ENCODE measurements at regions not wholly inside any gene's neighbourhood (a gene's known extent, or its start where the extent isn't known, plus 50 kb on each side); places are given as distances from the start of the nearest gene placed in this dataset.

DNA sequence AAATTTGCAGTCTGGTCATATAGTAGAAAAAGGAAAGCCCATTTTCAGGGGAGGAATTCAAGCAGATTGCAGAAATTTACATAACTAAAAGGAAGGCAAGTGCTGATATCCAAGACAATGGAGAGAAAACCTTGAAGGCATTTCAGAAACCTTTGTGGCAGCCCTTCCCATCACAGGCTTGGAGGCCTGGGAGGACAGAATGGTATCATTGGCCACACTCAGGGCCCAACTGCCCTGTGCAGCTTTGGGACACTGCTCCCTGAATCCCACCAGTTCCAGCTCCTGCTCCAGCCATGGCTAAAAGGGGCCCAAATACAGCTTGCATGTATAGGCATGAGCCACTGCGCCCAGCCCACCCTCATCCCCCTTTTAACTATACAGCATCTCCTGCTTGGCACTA lies 81.1 kb upstream of the NYAP2 start:
- TF ChIP-seq, protein P1, sequence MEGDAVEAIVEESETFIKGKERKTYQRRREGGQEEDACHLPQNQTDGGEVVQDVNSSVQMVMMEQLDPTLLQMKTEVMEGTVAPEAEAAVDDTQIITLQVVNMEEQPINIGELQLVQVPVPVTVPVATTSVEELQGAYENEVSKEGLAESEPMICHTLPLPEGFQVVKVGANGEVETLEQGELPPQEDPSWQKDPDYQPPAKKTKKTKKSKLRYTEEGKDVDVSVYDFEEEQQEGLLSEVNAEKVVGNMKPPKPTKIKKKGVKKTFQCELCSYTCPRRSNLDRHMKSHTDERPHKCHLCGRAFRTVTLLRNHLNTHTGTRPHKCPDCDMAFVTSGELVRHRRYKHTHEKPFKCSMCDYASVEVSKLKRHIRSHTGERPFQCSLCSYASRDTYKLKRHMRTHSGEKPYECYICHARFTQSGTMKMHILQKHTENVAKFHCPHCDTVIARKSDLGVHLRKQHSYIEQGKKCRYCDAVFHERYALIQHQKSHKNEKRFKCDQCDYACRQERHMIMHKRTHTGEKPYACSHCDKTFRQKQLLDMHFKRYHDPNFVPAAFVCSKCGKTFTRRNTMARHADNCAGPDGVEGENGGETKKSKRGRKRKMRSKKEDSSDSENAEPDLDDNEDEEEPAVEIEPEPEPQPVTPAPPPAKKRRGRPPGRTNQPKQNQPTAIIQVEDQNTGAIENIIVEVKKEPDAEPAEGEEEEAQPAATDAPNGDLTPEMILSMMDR (conservative IDR thresholded peaks at IDR 0.05), result no peak
- no peaks in the 10 kb centered on the region for H3K4me1 Mint-ChIP-seq (ENCODE audit: unreplicated experiment)
- no peak overlapping the region for H3K27ac Mint-ChIP-seq
- no peak overlapping the region for H3K4me3 Mint-ChIP-seq
- no peaks in the 10 kb centered on the region for H3K36me3 Mint-ChIP-seq
- no peak for DNase-seq (ENCODE audit: extremely low spot score, unreplicated experiment)
- no peaks in the 10 kb centered on the region for H3K27me3 Mint-ChIP-seq
- H3K9me3 Mint-ChIP-seq, result no peaks in the 10 kb centered on the region

DNA sequence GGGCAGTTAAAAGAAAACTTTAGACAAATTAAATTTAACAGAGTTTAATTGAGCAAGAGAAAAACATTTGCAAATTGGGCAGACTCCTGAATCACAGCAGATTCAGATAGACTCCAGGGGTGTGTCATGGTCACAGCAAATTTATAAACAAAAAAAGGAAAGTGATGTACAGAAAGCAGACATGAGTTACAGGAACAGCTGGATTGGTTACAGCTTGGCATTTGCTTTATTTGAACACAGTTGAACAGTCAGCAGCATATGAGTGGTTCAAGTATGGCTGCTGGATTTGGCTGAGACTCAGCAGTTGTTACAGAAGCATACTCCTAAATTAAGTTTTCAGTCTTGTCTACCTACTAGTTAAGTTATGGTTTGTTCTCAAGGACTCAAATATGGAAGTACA lies 82.3 kb upstream of the NYAP2 start:
- TF ChIP-seq, protein P1 (conservative IDR thresholded peaks at IDR 0.05), result no peak
- no peaks in the 10 kb centered on the region for H3K27me3 Mint-ChIP-seq
- no peaks in the 10 kb centered on the region for H3K4me1 Mint-ChIP-seq (ENCODE audit: unreplicated experiment)
- no peak overlapping the region for H3K27ac Mint-ChIP-seq
- no peak overlapping the region for H3K4me3 Mint-ChIP-seq
- no peaks in the 10 kb centered on the region for H3K36me3 Mint-ChIP-seq
- no peak for DNase-seq (ENCODE audit: extremely low spot score, unreplicated experiment)
- no peaks in the 10 kb centered on the region for H3K9me3 Mint-ChIP-seq

DNA sequence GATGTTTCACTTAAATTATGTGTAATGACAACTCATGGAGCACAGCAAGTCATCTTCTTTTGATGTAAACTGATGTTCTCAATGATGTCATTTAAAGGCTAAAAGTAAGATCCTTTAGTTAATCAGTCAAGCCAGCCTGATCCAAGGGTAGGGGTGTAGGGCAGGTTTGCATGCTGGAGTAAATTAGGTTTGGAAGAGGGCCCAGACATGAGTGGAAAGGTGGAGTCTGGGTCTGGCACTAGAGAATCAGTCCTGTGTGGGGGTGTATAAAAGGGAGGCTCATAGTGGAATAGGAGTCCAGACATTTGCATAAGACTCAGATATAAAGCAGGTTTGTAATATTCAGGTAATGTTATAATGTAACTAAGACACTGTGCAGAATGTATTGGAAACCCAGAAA lies 88.8 kb upstream of the NYAP2 start:
- Mint-ChIP-seq H3K4me3 (no peak overlapping the region), H3K4me1 (ENCODE audit: unreplicated experiment) (peaks cover 4% of the 10 kb centered on the region), H3K9me3 (no peaks in the 10 kb centered on the region), H3K36me3 (no peaks in the 10 kb centered on the region), H3K27ac (no peak overlapping the region), H3K27me3 (no peaks in the 10 kb centered on the region)
- no peak for DNase-seq (ENCODE audit: extremely low spot score, unreplicated experiment)
- TF ChIP-seq, protein P1 (conservative IDR thresholded peaks at IDR 0.05), result no peak

DNA sequence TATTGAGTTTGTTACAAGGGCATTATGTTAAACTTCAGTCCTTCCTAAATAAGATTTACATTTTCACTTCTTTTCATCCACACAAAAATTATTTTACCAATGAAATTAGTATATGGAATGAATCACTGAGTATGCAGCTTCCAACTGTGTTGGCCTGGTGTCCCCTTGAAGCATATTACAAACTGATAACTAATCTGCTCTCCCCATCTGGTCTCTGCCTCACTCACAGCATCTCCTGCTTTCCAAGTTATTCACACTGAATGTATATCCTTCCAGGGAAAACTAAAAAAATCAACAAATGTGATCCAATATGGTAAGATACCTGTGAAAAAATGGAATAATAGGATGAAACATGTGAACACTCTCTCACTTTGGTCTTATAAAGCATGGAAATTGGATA lies 90.0 kb upstream of the NYAP2 start:
- no peak overlapping the region for H3K27ac Mint-ChIP-seq
- TF ChIP-seq, protein P1 (conservative IDR thresholded peaks at IDR 0.05), result no peak
- H3K4me1 Mint-ChIP-seq (ENCODE audit: unreplicated experiment), result peaks cover 4% of the 10 kb centered on the region
- no peaks in the 10 kb centered on the region for H3K27me3 Mint-ChIP-seq
- H3K9me3 Mint-ChIP-seq, result no peaks in the 10 kb centered on the region
- no peak overlapping the region for H3K4me3 Mint-ChIP-seq
- DNase-seq (ENCODE audit: extremely low spot score, unreplicated experiment), result no peak
- no peaks in the 10 kb centered on the region for H3K36me3 Mint-ChIP-seq

DNA sequence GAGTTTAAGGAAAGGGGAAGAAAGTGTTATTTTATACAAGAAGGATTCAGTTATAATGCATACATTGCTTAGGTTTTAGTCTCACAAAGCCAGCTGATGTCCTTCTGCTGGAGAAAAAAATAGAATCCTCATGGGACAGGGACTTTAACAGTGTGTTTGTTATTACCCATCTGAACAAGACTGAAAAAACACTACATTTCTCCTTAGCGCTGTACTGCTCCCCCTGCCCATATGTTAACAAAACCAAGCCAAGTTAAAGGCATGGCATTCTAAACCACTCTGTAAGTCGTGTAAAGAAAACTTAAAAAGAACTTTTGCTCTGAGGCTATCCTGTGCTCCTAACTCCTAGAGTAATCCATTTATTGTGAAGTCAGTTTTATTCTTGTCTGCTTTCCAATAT lies 102.6 kb upstream of the NYAP2 start:
- H3K4me3 Mint-ChIP-seq, result no peak overlapping the region
- no peaks in the 10 kb centered on the region for H3K4me1 Mint-ChIP-seq (ENCODE audit: unreplicated experiment)
- H3K27ac Mint-ChIP-seq, result no peak overlapping the region
- TF ChIP-seq, protein P1 (conservative IDR thresholded peaks at IDR 0.05), result no peak
- no peaks in the 10 kb centered on the region for H3K36me3 Mint-ChIP-seq
- H3K27me3 Mint-ChIP-seq, result peaks cover 3% of the 10 kb centered on the region
- DNase-seq (ENCODE audit: extremely low spot score, unreplicated experiment), result no peak
- H3K9me3 Mint-ChIP-seq, result no peaks in the 10 kb centered on the region

DNA sequence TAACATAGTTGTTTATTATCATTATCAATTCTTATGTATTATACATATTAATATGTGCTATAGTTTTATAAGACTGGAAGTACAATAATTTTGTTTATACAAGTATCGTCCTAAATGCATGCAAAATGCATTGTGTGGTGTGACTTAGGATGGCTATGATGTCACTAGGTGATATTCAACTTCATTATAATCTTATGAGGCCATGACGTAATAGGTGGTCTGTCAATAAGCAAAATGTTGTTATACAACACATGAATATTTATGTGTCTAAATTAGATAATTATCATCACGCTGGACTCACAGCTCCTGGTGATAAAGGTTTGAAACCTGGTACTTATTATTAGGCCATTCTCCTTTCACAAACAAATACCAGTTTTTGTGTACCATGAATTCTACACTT lies 104.4 kb upstream of the NYAP2 start:
- TF ChIP-seq, protein P1 (conservative IDR thresholded peaks at IDR 0.05), result no peak
- Mint-ChIP-seq H3K27ac (no peak overlapping the region), H3K27me3 (peaks cover 7% of the 10 kb centered on the region), H3K9me3 (no peaks in the 10 kb centered on the region), H3K36me3 (no peaks in the 10 kb centered on the region), H3K4me3 (no peak overlapping the region), H3K4me1 (ENCODE audit: unreplicated experiment) (no peaks in the 10 kb centered on the region)
- DNase-seq (ENCODE audit: extremely low spot score, unreplicated experiment), result no peak
